HG02973 (cell line): ENCODE measurements at regions not wholly inside any gene's neighbourhood (a gene's known extent, or its start where the extent isn't known, plus 50 kb on each side); places are given as distances from the start of the nearest gene placed in this dataset.
"Not testable (repeated sequence)": the region's sequence is repeated elsewhere in the genome, so short reads cannot be mapped to it uniquely, and the experiment has no call there.

Experiments used
- ATAC-seq: cut with Tn5 transposase; IDR thresholded peaks from one replicate; pipeline ENCODE4 v1.9.1; 2021; ENCODE audit warnings: moderate library complexity; ENCODE audit not compliant: unreplicated experiment

DNA sequence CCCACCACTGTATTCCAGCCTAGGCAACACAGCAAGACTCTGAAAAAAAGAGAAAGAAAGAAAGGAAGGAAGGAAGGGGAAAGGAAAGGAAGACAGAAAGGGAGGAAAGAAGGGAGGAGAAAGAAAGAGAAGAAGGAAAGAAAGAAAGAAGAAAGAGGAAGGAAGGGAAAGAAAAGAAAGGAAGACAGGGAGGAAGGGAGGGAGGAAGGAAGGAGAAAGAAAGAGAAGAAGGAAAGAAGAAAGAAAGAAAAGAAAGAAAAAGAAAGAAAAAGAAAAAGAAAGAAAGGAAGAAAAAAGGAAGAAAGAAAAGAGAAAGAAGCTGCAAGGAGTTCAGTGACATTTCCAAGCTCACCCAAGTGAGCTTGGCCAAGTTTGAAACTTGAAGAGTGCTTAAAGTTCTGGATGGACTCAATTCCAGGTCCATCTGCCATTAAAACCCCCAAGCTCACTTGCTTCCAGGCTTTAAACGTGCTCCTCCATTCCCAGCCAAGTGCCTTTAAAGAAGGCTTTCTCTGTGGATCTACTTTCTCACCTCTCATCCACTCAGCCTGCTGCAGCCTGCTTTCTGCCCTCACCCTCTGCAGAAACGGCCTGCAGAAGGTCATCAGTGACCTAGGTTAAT lies 101.5 kb downstream of the VCPKMT start:
- no peak for ATAC-seq

DNA sequence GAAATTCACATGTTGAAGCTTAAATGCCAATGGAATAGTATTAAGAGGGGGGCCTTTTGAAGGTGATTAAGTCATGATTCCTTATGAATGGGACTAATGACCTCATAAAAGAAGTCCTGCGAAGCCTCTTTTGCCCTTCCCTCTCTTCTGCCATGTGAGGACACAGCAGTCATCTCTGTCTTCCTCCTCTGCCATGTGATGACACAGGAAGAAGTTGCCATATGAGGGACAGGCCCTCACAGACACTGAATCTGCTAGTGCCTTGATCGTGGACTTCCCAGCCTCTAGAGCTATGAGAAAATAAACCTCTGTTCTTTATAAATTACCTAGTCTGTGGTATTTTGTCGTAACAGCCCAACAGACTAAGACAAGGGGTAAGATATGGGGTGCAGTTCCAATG lies 100.7 kb downstream of the VCPKMT start:
- no peak for ATAC-seq

DNA sequence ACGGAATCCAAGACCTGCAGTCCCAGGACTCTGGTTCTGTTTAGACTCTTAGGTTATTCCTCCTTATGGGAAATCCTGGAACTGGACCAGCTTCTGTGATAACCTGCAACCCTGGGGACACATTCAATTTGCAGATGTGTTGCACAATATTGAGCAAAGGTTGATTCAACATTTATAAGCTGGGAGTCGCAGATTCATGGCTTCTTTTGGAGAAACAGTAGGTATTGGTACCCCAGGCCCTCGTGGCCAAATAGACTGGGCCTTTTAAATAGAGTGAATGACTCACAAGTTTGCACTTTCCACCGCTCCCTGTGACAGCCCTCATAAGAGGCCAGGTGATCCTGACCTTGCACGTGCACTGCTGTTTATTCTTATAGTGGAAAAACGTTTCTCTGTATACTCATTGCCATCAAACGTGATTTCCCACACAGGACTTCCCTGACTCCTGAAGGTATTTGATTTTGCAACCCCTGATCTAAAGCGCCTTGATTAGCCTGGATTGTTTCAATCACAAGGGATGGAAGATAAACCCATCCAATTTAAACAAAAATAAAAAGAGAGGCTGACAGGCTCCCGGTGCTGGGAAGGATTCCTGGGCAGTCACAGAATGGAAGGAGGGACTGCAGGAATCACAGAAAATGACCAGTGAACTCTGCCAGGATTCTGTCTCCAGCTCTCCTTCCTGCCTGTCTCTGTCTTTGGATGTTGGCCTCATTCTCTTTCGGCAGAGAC lies 98.0 kb downstream of the VCPKMT start:
- no peak for ATAC-seq

DNA sequence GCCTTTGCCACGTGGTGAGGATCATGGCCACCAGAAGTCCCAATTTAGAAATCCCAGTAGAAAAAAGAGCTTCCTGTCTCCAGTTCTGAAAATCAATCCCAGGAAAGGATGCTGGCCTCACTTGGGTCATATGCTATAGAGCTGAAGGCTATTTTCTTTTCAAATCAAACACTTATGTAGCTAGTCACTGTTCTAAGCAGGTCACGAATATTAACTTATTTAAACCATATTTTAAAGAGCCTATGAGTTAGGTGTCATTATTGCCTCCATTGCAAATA lies 97.5 kb downstream of the VCPKMT start:
- no peak for ATAC-seq

DNA sequence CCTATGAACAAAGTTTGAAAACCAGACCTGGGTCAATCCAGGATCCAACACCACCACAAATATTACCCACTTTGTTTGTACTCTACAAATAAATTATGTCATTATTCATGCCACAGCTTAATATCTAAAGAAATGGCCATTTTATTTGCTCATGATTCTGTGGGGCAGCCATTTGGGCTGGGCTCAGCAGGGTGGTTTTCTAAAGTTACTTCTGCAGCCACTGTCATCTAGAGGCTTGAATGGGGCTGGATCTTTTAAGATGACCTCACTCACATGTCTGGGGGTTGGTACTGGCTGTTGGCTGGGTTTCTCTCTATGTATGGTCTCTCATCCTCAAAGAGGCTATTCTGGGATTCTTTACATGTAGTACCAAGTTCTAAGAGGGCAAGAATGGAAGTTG lies 96.2 kb downstream of the VCPKMT start:
- no peak for ATAC-seq

DNA sequence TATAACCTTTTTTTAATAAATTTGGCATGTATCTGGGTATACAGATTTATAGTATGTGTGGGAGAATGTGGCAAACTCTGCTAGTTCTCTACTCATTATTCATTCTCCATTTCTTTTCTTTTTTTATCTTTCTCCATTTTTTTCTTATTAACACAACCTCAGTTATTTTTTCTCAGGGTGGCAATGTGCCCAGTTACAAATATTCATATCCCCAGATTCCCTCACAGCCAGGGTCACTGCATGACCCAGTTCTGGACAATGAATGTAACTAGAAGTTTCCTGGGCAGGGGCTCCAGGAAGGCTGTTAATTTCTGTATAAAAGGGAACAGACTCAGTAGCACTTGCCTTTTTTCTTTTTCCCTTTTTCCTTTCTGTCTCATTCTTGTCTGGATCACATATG lies 95.6 kb downstream of the VCPKMT start:
- ATAC-seq = no peak

DNA sequence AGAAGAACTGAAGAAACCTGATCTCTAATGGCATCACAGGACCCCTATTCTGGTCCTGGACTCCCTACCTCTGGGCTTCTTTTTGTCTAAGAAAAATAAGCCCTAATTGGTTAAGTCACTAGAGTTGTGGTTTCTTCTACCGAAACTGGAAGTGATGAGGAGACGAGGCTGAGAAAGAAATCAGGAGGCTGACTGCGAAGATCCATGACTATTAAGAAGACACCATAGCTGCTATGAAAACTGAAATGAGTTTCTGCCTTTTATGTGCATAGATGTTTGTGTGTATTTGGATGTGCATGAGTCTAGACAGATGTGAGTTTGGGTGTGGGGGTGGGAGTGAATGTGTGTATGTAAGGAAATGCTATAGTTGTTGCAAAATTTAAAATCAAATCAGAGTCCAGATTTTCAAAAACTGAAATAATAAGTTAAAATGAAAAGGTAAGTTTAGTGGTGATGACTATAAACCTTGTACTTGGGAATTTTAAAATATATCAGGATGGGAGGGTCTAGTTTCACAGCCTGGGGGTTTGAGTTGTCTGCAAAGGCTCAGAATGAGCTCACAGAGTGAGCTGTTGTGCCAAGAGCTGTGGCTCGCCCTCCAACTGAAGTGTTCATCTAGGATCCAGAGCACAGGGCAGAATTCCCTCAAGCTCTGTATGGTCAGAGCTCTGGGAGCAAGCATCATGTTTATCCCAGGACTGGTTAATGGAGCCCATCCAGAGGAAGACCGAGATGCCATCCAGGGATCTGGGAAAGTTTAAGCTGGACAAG lies 94.9 kb downstream of the VCPKMT start:
- ATAC-seq = no peak

DNA sequence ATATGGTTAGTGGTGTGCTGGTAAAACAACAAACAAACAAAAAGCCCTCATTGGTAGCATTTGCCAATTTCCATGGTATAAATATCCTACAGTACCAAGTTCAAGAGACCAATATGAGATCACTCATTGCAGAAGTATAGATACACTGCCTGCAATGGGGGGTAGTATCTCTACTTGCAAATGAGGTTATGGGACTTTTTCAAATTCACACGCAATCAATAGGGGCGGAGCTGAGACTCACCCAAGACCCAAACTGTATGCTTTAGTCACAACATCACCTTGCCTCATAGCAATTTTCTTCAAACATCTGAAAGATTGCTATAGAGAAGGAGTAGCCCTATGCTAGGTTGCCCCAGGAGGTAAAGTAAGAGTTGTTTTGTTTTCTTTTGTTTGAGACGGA lies 93.7 kb downstream of the VCPKMT start:
- ATAC-seq = no peak

DNA sequence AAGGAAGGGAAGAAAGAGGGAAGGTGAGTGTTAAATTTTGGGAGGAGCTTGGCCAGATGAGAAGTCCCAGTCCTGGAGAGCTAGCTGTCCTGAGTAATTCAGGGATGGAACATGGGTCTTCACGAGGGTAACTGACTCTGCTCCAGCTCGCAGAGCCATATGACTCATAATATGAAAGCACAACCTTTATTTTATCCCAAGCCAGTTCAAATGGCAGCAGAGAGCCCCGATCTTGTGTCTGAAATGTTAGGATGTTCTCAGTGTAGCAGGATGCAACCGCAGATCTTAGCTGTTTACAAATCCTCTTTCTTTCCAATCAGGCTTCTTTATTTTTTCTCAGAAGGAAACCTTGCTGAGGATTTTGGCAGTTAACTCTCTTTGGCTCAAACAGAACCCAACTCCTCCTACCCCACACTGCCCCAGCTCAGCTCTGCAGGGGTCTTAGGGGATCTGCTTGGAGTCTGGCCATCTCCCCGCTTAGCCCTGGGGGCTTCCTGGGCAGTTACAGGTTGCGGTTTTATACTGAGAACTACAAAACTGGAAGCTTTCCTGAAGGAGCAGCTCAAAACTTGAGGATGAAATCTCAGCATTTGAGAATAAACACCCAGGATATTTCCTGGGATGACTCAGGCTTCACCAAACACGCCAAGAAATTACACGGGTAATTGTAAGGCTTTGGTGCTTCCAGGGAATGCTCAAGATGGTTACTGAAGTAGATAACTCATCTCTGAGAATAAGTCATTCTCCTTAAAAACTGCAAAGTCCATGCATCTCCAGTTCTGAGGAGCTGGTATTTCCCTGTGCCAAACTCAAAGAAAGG lies 92.5 kb downstream of the VCPKMT start:
- ATAC-seq = no peak

DNA sequence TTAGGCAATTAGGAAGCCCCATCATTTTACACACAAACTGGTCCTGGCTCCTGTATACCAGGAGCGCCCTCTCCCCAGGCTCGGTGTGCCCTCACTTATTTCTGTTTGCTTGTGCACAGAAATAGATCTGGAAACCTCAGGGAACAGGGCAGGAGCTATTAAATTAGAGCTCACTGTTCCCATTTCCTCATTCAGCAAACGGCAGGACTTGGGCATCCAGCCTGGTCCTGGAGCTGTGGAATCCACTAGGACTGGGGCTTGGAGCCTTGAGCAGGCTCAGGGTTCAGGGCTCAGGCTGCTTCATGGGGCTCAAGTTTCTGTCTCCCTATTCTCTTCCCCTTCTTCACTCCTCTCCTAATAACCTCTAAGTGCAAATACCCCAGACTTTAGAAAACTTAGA lies 91.3 kb downstream of the VCPKMT start:
- ATAC-seq = no peak

DNA sequence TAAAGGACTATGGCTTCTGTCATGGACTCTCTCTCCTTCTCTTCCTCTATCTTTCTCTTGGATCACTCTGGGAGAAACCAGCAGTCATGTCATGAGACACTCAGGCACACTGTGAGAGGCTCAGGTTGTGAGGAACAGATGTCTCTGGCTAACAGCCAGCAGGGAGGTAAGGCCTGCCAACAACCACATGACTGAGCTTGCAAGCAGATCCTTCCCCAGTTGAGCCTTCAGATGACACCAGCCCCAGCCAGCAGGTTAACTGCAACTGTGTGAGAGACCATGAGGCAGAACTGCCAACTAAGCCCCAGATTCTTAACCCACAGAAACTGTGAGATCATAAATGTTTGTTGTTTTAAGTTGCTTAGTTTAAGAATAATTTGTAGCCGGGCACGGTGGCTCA lies 90.6 kb downstream of the VCPKMT start:
- no peak for ATAC-seq

DNA sequence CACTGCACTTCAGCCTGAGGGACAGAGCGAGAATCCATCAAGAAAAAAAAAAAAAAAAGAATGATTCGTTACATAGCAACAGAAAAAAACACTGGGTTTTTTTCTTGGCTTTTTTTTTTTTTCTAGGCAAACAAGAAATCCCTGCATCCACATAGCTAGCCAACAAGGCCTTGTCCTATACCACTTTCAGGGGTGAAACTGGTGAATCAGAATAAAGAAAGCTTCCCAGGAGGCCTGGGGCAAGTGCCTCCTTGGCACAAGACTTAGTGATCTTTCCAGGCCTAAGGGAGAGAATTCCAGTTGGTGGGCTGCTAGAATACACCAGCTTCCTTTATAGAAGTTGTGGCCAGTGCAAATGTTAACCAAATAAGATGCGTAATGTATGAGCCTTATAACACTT lies 90.0 kb downstream of the VCPKMT start:
- no peak for ATAC-seq

DNA sequence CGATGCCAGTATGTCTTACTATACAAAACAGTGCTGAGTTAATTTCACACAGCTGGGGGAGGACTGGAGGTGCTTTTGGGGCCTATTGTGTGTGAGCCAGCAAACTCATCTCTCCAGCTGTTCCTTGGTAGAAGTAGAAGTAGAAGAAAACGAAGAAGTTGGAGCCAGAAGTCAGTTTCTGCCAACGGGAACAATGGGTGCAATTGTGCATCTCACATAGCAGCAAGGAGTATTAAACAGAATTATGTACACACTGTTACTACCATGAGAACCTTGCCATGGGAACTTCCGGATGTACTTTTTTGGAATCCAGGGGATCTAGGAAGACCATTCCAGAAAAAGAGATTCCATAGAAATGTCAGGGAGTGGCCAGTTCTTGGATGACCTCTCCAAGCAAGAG lies 88.6 kb downstream of the VCPKMT start:
- ATAC-seq = no peak

DNA sequence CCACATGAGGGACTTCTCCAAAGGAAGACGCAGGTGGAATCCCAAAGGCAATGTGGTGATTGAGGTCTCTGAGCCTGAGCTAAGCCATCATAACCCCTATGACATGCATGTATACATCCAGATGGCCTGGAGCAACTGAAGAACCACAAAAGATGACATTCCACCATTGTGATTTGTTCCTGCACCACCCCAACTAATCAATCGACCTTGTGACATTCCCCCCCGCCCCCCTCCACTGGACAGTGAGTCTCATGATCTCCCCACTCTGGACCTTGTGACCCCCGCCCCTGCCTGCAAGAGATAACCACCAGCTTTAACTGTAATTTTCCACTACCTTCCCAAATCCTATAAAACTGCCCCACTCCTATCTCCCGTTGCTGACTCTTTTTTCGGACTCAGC lies 87.9 kb downstream of the VCPKMT start:
- ATAC-seq = no peak

DNA sequence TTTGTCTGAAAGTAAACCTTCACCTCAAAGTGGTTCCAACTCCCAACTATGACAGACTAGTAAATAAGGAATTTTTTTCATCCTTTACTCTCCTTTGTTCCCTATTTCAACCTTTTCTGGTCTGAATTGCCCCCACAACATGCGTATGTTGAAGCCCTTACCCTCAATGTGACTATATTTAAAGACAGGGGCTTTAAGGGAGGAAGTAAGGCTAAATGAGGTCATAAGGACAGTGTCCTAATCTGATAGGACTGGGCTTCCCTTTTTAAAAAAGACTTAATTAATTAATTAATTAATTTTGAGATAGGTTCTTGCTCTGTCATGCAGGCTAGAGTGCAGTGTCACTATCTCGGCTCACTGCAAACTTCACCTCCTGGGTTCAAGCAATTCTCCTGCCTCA lies 86.3 kb downstream of the VCPKMT start:
- no peak for ATAC-seq

DNA sequence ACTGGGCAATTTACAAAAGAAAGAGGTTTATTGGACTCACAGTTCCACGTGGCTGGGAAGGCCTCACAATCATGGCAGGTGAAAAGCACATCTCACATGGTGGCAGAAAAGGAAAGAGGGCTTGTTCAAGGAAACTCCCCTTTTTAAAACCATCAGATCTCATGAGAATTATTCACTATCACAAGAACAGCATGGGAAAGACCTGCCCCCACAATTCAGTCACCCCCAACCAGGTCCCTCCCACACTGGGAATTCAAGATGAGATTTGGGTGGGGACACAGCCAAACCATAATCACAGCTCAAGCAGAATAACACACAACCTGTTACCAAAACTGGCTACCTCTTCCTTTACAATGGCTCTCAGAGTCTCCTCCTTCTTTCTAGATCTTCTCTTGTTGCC lies 85.5 kb downstream of the VCPKMT start:
- ATAC-seq = not testable (repeated sequence)

DNA sequence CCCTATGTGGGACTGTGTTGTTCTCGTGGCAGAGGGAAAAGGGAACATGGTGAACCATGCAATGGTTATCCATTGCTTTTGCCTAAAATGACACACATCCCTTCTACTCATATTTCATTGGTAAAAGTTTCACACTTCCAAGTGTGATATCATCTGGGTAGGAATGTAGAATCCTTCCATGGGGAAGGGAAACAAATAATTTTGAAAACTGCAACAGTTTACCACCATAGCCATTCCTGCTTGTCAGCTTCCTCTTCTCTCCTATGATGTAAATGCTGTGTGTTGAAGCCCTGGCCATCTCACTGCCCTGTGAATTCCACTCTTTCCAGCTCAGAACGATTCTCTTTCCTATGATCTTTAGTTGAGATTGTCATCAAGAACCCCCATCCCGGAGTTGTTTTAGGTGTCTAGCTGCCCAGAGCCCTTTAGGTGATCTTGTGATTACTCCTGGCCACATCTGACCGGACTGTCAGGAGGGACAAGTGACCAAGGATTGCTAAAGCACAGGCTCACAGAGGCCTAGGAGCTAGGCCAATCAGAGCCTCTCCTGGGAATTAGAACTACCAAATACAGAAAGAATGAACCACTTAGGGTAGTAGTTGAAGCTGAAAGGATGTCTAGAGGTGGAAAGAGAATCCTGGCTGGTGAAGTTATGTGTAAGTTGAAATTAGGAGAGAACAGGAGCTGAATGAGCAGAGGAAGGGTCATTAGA lies 84.6 kb downstream of the VCPKMT start:
- ATAC-seq = no peak

DNA sequence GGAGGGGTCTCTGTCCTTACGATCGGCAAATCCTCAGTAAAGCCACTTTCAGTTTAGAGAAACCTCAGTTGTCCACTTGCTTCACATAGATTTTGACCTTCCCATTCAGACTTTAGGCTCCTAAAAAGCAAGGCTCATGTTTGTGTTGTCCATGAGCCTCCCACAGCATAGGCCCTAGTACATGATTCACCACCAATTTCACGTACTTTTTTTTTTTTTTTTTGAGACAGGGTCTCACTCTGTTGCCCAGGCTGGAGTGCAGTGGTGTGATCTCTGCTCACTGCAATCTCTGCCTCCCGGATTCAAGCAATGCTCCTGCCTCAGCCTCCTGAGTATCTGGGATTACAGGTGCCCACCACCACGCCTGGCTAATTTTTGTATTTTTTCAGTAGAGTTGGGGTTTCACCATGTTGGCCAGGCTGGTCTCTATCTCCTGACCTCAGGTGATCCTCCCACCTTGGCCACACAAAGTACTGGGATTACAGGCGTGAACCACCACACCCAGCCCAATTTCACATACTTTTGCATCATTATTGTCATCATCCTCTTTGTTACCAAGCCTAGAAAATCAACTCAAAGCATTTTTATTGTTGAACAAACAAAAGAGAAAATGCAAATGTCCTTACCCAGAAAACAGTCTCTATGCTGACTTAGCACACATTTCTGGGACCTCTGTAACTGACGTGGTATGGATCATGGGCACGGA lies 83.8 kb downstream of the VCPKMT start:
- not testable (repeated sequence) for ATAC-seq

DNA sequence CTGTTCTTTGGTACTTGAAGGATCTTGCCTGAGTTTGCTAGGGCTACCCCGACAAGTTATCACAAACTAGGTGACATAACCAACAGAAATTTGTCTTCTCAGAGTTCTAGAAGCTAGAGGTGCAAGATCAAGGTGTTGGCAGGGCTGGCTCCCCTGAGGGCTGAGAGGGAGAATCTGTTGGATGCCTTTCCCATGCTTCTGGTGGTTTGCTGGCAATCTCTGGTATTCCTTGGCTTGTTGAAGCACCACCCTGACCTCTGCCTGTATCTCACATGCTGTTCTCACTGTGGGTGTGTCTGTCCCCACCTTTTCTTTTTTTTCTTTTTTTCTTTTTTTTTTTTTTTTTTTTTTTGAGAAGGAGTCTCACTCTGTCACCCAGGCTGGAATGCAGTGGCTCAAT lies 81.2 kb downstream of the VCPKMT start:
- no peak for ATAC-seq

DNA sequence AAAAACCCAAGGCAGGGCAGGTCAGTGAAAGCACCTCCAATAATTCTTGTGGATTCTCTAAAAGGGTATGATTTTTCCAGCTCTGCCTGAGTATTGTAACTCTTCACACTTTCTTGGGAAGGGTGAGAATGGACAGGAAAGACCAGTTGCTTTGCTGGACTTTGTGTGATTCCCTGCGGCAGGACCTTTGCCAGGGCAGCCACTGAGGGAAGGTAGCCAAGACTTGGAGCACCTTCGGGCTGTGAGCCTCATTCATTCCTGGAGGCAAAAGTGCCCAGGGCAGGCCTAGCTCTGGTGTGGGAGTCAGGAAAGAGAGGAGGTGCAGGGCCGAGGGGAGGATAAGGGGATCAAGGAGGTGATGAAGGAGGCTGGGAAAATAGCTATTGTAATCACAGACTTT lies 80.2 kb downstream of the VCPKMT start:
- no peak for ATAC-seq
